Loucy (cell line): ENCODE measurements at regions not wholly inside any gene's neighbourhood (a gene's known extent, or its start where the extent isn't known, plus 50 kb on each side); places are given as distances from the start of the nearest gene placed in this dataset.

Source experiments
- CTCF ChIP-seq: fragments of 200-600 bp; sonication (generic); conservative IDR thresholded peaks from 2 replicates; pipeline ENCODE4 v1.5.1; 2014; ENCODE audit warnings: mild to moderate bottlenecking, antibody characterized with exemption, low read length
- EZH2phosphoT487 ChIP-seq: fragments of 200-600 bp; IDR thresholded peaks from 2 replicates; pipeline ENCODE4 v1.6.1; 2018; ENCODE audit warnings: antibody characterized with exemption, mild to moderate bottlenecking, moderate library complexity, borderline replicate concordance

- TF ChIP-seq CTCF, result no peak
- no peak for TF ChIP-seq EZH2phosphoT487
Observed at GRCh38 chr19:30852168-30852567, 480.0 kb downstream of the ZNF536 start.
